ENCODE measurements at regions not wholly inside any gene's neighbourhood (a gene's known extent, or its start where the extent isn't known, plus 50 kb on each side); places are given as distances from the start of the nearest gene placed in this dataset.

DNA sequence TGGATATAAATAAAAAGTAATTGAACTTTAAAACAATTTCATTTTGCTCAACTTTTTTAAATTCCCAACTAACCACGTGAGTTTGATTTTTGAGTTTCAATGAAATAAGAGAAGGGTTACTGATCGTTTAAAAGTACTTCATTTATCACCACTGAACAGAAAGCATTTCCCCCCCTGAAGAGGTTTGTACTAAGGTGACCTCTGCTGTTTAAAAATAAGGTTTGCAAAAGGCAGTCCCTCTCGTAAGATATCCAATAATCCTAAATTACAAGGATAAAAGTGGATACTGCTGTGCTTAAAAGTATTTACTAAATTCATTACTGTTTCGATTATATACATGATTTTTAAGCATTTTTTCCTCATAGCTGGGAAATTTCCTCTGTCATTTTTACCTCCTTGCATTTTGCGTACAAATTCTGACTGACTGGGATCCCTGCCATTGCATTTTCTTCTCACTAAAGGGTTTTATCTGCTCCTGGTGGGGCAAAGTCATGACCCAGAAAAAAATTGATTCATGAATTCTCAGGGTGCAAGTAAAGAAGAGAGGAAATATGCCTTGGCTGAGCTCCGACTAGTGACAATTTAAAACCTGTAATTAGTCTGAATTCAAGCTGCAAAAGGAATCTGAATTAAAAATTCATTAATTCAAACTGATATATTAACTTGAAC lies 463.8 kb downstream of the PRKD1 start:
- TF ChIP-seq, protein P1, sequence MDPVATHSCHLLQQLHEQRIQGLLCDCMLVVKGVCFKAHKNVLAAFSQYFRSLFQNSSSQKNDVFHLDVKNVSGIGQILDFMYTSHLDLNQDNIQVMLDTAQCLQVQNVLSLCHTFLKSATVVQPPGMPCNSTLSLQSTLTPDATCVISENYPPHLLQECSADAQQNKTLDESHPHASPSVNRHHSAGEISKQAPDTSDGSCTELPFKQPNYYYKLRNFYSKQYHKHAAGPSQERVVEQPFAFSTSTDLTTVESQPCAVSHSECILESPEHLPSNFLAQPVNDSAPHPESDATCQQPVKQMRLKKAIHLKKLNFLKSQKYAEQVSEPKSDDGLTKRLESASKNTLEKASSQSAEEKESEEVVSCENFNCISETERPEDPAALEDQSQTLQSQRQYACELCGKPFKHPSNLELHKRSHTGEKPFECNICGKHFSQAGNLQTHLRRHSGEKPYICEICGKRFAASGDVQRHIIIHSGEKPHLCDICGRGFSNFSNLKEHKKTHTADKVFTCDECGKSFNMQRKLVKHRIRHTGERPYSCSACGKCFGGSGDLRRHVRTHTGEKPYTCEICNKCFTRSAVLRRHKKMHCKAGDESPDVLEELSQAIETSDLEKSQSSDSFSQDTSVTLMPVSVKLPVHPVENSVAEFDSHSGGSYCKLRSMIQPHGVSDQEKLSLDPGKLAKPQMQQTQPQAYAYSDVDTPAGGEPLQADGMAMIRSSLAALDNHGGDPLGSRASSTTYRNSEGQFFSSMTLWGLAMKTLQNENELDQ (tag by site-specific recombination; IDR thresholded peaks at IDR 0.05; ENCODE audit: low read depth), result no peak
- TF ChIP-seq ZNF292 (tag by site-specific recombination; IDR thresholded peaks at IDR 0.05; ENCODE audit: borderline replicate concordance, low read depth), result no peak
- TF ChIP-seq, protein P2, sequence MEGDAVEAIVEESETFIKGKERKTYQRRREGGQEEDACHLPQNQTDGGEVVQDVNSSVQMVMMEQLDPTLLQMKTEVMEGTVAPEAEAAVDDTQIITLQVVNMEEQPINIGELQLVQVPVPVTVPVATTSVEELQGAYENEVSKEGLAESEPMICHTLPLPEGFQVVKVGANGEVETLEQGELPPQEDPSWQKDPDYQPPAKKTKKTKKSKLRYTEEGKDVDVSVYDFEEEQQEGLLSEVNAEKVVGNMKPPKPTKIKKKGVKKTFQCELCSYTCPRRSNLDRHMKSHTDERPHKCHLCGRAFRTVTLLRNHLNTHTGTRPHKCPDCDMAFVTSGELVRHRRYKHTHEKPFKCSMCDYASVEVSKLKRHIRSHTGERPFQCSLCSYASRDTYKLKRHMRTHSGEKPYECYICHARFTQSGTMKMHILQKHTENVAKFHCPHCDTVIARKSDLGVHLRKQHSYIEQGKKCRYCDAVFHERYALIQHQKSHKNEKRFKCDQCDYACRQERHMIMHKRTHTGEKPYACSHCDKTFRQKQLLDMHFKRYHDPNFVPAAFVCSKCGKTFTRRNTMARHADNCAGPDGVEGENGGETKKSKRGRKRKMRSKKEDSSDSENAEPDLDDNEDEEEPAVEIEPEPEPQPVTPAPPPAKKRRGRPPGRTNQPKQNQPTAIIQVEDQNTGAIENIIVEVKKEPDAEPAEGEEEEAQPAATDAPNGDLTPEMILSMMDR (tag by site-specific recombination; IDR thresholded peaks at IDR 0.05), result no peak
- TF ChIP-seq ZNF174 (tag by site-specific recombination; IDR thresholded peaks at IDR 0.05), result no peak
- no peak for TF ChIP-seq SETDB1 (IDR thresholded peaks at IDR 0.05; ENCODE audit: insufficient read length, low read length)
- TF ChIP-seq, protein P3, sequence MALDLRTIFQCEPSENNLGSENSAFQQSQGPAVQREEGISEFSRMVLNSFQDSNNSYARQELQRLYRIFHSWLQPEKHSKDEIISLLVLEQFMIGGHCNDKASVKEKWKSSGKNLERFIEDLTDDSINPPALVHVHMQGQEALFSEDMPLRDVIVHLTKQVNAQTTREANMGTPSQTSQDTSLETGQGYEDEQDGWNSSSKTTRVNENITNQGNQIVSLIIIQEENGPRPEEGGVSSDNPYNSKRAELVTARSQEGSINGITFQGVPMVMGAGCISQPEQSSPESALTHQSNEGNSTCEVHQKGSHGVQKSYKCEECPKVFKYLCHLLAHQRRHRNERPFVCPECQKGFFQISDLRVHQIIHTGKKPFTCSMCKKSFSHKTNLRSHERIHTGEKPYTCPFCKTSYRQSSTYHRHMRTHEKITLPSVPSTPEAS (tag by site-specific recombination; IDR thresholded peaks at IDR 0.05), result no peak
- TF ChIP-seq ZNF530 (tag by site-specific recombination; IDR thresholded peaks at IDR 0.05; ENCODE audit: low read depth), result no peak
- no peak for TF ChIP-seq REST (tag by site-specific recombination; IDR thresholded peaks at IDR 0.05)
- TF ChIP-seq ZNF202 (tag by site-specific recombination; IDR thresholded peaks at IDR 0.05; ENCODE audit: borderline replicate concordance), result no peak
- TF ChIP-seq ZFP37 (tag by site-specific recombination; IDR thresholded peaks at IDR 0.05), result no peak
- no peak for TF ChIP-seq ZNF121 (tag by site-specific recombination; IDR thresholded peaks at IDR 0.05)
- no peak for TF ChIP-seq ZEB2 (tag by site-specific recombination; IDR thresholded peaks at IDR 0.05)
